AG04450 (cell line): ENCODE measurements at regions not wholly inside any gene's neighbourhood (a gene's known extent, or its start where the extent isn't known, plus 50 kb on each side); places are given as distances from the start of the nearest gene placed in this dataset.

Experiments used
- CTCF ChIA-PET: fragments of 300-600, 350-600 bp; formaldehyde crosslinking; extraction: SDS; loops from one replicate; lab custom pipeline; 2022; ENCODE audit warnings: antibody characterized with exemption, inconsistent platforms; lab: Charles Lee
- POLR2A ChIA-PET: fragments of 350-600 bp; formaldehyde crosslinking; extraction: SDS; loops from one replicate; lab custom pipeline; 2021; ENCODE audit warnings: antibody characterized with exemption, inconsistent platforms; lab: Yijun Ruan, JAX
- DNase-seq: peaks from one replicate; pipeline ENCODE4 v3.0.0-alpha.2; 2011; ENCODE audit warnings: low read depth, low spot score
- H3K27ac ChIP-seq: one replicate; pipeline ENCODE4 v1.5.1; 2012; ENCODE audit warnings: low read depth, low read length, control low read depth
- H3K27me3 ChIP-seq: one replicate; pipeline ENCODE4 v1.6.0; 2012; ENCODE audit warnings: low read length; ENCODE audit not compliant: control insufficient read depth, insufficient read depth
- H3K4me3 ChIP-seq: 2 replicates; pipeline ENCODE4 v1.5.1; 2011; ENCODE audit warnings: mild to moderate bottlenecking, low read depth, low read length, control low read depth
- H3K9me3 ChIP-seq: 2 replicates; pipeline ENCODE4 v1.5.1; 2012; ENCODE audit warnings: low read length; ENCODE audit not compliant: control insufficient read depth, insufficient read depth
- CTCF ChIP-seq: IDR thresholded peaks from 2 replicates; pipeline ENCODE4 v1.5.1; 2011; ENCODE audit warnings: low read depth, low read length, control low read depth, inconsistent platforms

- no peak for DNase-seq
- no peaks in the 10 kb centered on the region for H3K27me3 ChIP-seq
- no peak overlapping the region for H3K4me3 ChIP-seq
- no peak overlapping the region for H3K27ac ChIP-seq
- no peak for TF ChIP-seq CTCF
- CTCF ChIA-PET, result no interaction called here
- H3K9me3 ChIP-seq, result no peaks in the 10 kb centered on the region
- POLR2A ChIA-PET, result no interaction called here
Observed at GRCh38 chr6:71220466-71220865, 68.1 kb upstream of the OGFRL1 start.

- no peak for TF ChIP-seq CTCF
- no peak for DNase-seq
- no peak overlapping the region for H3K4me3 ChIP-seq
- no peaks in the 10 kb centered on the region for H3K27me3 ChIP-seq
- CTCF ChIA-PET, result no interaction called here
- no peaks in the 10 kb centered on the region for H3K9me3 ChIP-seq
- POLR2A ChIA-PET, result no interaction called here
- H3K27ac ChIP-seq, result no peak overlapping the region
Observed at GRCh38 chr6:71222671-71223070, 65.9 kb upstream of the OGFRL1 start.

- Histone ChIP-seq H3K4me3 (no peak overlapping the region), H3K9me3 (no peaks in the 10 kb centered on the region), H3K27me3 (no peaks in the 10 kb centered on the region), H3K27ac (no peak overlapping the region)
- ChIA-PET CTCF (interaction anchor here (1.0 kb wide), 1 partner anchor 53 kb away, joined by 3 read pairs; no protein-coding TSS in a partner anchor), POLR2A (no interaction called here)
- no peak for DNase-seq
- no peak for TF ChIP-seq CTCF
Observed at GRCh38 chr6:71224011-71224410, 64.6 kb upstream of the OGFRL1 start.

GRCh38 chr6:71226151-71226550, 62.5 kb upstream of the OGFRL1 start:
- ChIA-PET POLR2A (no interaction called here), CTCF (no interaction called here)
- Histone ChIP-seq H3K4me3 (no peak overlapping the region), H3K27me3 (no peaks in the 10 kb centered on the region), H3K9me3 (no peaks in the 10 kb centered on the region), H3K27ac (no peak overlapping the region)
- no peak for DNase-seq
- TF ChIP-seq CTCF, result no peak

GRCh38 chr6:71228461-71229041, 60.1 kb upstream of the OGFRL1 start:
- H3K27ac ChIP-seq, result no peak overlapping the region
- no peaks in the 10 kb centered on the region for H3K27me3 ChIP-seq
- DNase-seq, result peak; percentile 18
- no peak overlapping the region for H3K4me3 ChIP-seq
- no peak for TF ChIP-seq CTCF
- H3K9me3 ChIP-seq, result no peaks in the 10 kb centered on the region
- ChIA-PET CTCF (interaction anchor here (1.0 kb wide), 1 partner anchor 31 kb away, joined by 3 read pairs; no protein-coding TSS in a partner anchor), POLR2A (no interaction called here)
